Transverse colon (tissue), 3 donors: ENCODE measurements at regions not wholly inside any gene's neighbourhood (a gene's known extent, or its start where the extent isn't known, plus 50 kb on each side); places are given as distances from the start of the nearest gene placed in this dataset.

Experiments
- CTCF ChIP-seq, 5 experiments: fragments of 200-600 bp in 3 of 5; fragments of 450-650 bp in 2 of 5; sonication (generic) in 3 of 5; IDR thresholded peaks; 1 replicate in 2 of 5; 2 replicates in 3 of 5; pipeline ENCODE4 v1.5.1; 2016 to 2017; ENCODE audit warnings: antibody characterized with exemption in 5 of 5, inconsistent platforms in 3 of 5, mild to moderate bottlenecking in 2 of 5, moderate library complexity in 1 of 5
- EP300 ChIP-seq: sonication (generic); formaldehyde crosslinking; IDR thresholded peaks from one replicate; pipeline ENCODE4 v1.6.1; 2017; ENCODE audit warnings: antibody characterized with exemption, low read depth

GRCh38 chr1:196152086-196152485, 456.2 kb downstream of the KCNT2 start:
- TF ChIP-seq EP300 (no peak), CTCF (IDR thresholded peaks at IDR 0.05) (no peak)
